ENCODE measurements at regions not wholly inside any gene's neighbourhood (a gene's known extent, or its start where the extent isn't known, plus 50 kb on each side); places are given as distances from the start of the nearest gene placed in this dataset.

- DNase-seq (ENCODE audit: low read depth) = peak; percentile 85
Observed at GRCh38 chr13:107743983-107744382, 471.4 kb downstream of the LIG4 start.

- DNase-seq (ENCODE audit: low read depth) = no peak
Observed at GRCh38 chr13:107743526-107743925, 471.8 kb downstream of the LIG4 start.

- DNase-seq (ENCODE audit: low read depth) = no peak
Observed at GRCh38 chr13:107743100-107743499, 472.2 kb downstream of the LIG4 start.

- no peak for DNase-seq (ENCODE audit: low read depth)
Observed at GRCh38 chr13:107742544-107742943, 472.8 kb downstream of the LIG4 start.

- DNase-seq (ENCODE audit: low read depth) = no peak
Observed at GRCh38 chr13:107738004-107738403, 477.3 kb downstream of the LIG4 start.

- DNase-seq (ENCODE audit: low read depth) = no peak
Observed at GRCh38 chr13:107736731-107737130, 478.6 kb downstream of the LIG4 start.

GRCh38 chr13:107736170-107736569, 479.2 kb downstream of the LIG4 start:
- no peak for DNase-seq (ENCODE audit: low read depth)

GRCh38 chr13:107734891-107735625, 480.3 kb downstream of the LIG4 start:
- no peak for DNase-seq (ENCODE audit: low read depth)

- no peak for DNase-seq (ENCODE audit: low read depth)
Observed at GRCh38 chr13:107733276-107733675, 482.1 kb downstream of the LIG4 start.

GRCh38 chr13:107730813-107731212, 484.5 kb downstream of the LIG4 start:
- DNase-seq (ENCODE audit: low read depth) = peak; percentile 52

- no peak for DNase-seq (ENCODE audit: low read depth)
Observed at GRCh38 chr13:107721125-107721869, 494.0 kb downstream of the LIG4 start.

GRCh38 chr13:107716741-107717140, 498.6 kb downstream of the LIG4 start:
- no peak for DNase-seq (ENCODE audit: low read depth)

- no peak for DNase-seq (ENCODE audit: low read depth)
Observed at GRCh38 chr13:107716241-107716640, 499.1 kb downstream of the LIG4 start.

GRCh38 chr13:107715496-107715895, 499.8 kb downstream of the LIG4 start:
- no peak for DNase-seq (ENCODE audit: low read depth)

- DNase-seq (ENCODE audit: low read depth) = no peak
Observed at GRCh38 chr13:107713314-107713713, 502.0 kb downstream of the LIG4 start.

- DNase-seq (ENCODE audit: low read depth) = no peak
Observed at GRCh38 chr13:107712145-107712860, 503.0 kb downstream of the LIG4 start.

GRCh38 chr13:107690181-107690580, 525.2 kb downstream of the LIG4 start:
- no peak for DNase-seq (ENCODE audit: low read depth)

GRCh38 chr13:107685876-107686275, 529.5 kb downstream of the LIG4 start:
- no peak for DNase-seq (ENCODE audit: low read depth)

GRCh38 chr13:107681600-107681999, 533.7 kb downstream of the LIG4 start:
- DNase-seq (ENCODE audit: low read depth) = no peak

GRCh38 chr13:107680115-107680514, 535.2 kb downstream of the LIG4 start:
- DNase-seq (ENCODE audit: low read depth) = peak; percentile 7

GRCh38 chr13:107678075-107678689, 537.2 kb downstream of the LIG4 start:
- no peak for DNase-seq (ENCODE audit: low read depth)

- DNase-seq (ENCODE audit: low read depth) = no peak
Observed at GRCh38 chr13:107675847-107676550, 539.3 kb downstream of the LIG4 start.
